Skeletal muscle satellite cell (primary cell): ENCODE measurements at regions not wholly inside any gene's neighbourhood (a gene's known extent, or its start where the extent isn't known, plus 50 kb on each side); places are given as distances from the start of the nearest gene placed in this dataset.

Experiments
- H3K27me3 ChIP-seq: 2 replicates; pipeline ENCODE4 v1.7.0; 2013; ENCODE audit warnings: low read length; ENCODE audit not compliant: control insufficient read depth, insufficient read depth
- H3K36me3 ChIP-seq: 2 replicates; pipeline ENCODE4 v1.7.0; 2013; ENCODE audit warnings: mild to moderate bottlenecking, control low read depth, low read length; ENCODE audit not compliant: insufficient read depth
- H3K4me1 ChIP-seq: 2 replicates; pipeline ENCODE4 v1.7.0; 2013; ENCODE audit warnings: low read length; ENCODE audit not compliant: control insufficient read depth, insufficient read depth
- H3K4me2 ChIP-seq: 2 replicates; pipeline ENCODE4 v1.7.0; 2013; ENCODE audit warnings: mild to moderate bottlenecking, low read length
- H3K4me3 ChIP-seq: 2 replicates; pipeline ENCODE4 v1.7.0; 2013; ENCODE audit warnings: low read length
- H3K9ac ChIP-seq: 2 replicates; pipeline ENCODE4 v1.7.0; 2013; ENCODE audit warnings: mild to moderate bottlenecking, low read depth, low read length, moderate library complexity
- H3K9me3 ChIP-seq: replicated peaks from 2 replicates; pipeline ENCODE4 v1.7.0; 2013; ENCODE audit warnings: mild to moderate bottlenecking, control low read depth, low read length

DNA sequence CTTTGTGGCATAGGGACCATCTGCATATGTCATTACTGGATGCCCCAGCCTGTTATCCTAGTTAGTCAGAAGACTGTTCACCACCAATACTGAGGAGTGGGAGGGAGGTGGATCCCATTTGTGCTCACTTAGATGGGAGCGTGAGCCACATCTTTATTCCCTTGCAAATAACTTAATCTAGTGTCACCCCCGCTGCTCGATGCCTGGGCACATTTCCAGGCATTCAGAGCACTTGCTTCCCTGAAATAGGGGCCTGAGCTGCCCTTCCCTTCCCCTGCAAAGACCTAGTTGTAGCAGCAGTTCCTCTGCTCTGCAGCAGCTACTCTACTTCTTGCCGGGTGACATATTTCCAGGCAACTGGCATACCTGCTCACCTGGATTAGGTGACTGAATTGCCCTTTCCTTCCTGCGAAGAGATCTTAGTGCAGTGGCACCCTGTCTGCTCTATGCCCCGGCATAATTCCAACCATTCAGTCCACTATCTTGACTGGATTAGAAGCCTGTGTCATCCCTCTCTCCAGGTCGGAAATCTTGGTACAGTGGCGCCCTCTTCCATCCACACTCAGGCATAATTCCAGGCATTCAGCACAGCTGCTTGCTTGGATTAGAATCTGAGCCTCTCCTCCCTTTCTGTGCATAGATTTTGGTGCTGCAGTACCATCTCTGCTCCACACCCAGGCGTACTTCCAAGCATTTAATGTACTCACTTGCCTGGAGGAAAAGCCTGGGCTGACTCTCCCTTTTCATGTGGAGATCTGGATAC, 1389.1 kb upstream of the TMEFF2 start:
- no peaks in the 10 kb centered on the region for H3K27me3 ChIP-seq
- H3K4me1 ChIP-seq: no peaks in the 10 kb centered on the region
- H3K4me2 ChIP-seq: no peak overlapping the region
- H3K36me3 ChIP-seq: no peaks in the 10 kb centered on the region
- H3K9ac ChIP-seq: no peak overlapping the region
- no peaks in the 10 kb centered on the region for H3K9me3 ChIP-seq
- H3K4me3 ChIP-seq: no peak overlapping the region

GRCh38 chr2:193581807-193582206, 1387.1 kb upstream of the TMEFF2 start:
- Histone ChIP-seq H3K4me3 (no peak overlapping the region), H3K27me3 (no peaks in the 10 kb centered on the region), H3K4me2 (no peak overlapping the region), H3K9ac (no peak overlapping the region), H3K4me1 (no peaks in the 10 kb centered on the region), H3K9me3 (no peaks in the 10 kb centered on the region), H3K36me3 (no peaks in the 10 kb centered on the region)

DNA sequence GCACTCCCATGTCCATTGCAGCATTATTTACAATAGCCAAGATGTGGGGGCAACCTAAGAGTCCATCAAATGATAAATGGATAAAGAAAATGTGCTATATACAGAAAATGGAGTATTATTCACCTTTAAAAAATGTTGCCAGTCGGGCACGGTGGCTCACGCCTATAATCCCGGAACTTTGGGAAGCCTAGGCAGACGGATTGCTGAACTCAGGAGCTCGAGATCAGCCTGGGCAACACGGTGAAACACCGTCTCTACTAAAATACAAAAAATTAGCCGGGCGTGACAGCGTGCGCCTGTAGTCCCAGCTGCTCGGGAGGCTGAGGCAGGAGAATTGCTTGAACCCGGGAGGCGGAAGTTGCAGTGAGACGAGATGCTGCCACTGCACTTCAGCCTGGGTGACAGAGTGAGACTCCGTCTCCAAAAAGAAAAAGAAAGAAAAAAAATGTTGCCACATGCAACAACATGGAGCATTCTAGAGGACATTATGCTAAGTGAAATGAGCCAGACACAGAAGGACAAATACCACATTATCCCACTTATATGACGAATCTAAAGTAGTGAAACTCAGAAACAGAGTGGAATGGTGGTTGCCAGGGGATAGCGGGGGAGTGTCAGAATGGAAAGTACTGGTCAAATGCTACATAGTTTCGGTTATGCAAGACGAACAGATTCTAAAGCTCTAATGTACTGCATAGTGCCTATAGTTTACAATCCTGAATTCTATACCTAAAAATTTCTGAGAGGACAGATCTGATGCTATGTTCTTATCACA, 1385.6 kb upstream of the TMEFF2 start:
- no peaks in the 10 kb centered on the region for H3K36me3 ChIP-seq
- no peaks in the 10 kb centered on the region for H3K9me3 ChIP-seq
- H3K4me2 ChIP-seq: no peak overlapping the region
- no peak overlapping the region for H3K4me3 ChIP-seq
- no peak overlapping the region for H3K9ac ChIP-seq
- H3K4me1 ChIP-seq: no peaks in the 10 kb centered on the region
- no peaks in the 10 kb centered on the region for H3K27me3 ChIP-seq

DNA sequence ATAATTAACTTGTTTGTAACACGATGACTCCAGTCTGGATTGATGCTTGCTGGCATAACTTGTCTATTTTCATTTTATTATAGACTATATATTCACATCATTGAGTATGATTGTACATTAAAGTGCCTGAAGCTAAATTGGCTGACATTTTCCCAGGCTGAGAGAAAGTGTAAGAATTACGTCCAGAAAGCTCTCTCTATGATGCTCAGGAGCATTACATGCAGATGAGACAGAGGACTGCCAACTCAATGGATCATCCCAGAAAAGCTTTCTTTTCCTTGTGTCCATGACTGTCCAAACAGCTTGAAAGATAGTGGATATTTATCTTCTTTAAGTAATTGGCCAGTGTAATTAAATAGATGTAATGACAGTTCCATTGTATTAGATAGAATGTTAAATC, 1372.2 kb upstream of the TMEFF2 start:
- H3K9ac ChIP-seq: no peak overlapping the region

GRCh38 chr2:193566276-193566675, 1371.5 kb upstream of the TMEFF2 start:
- no peak overlapping the region for H3K9ac ChIP-seq
- H3K4me3 ChIP-seq: no peak overlapping the region
- H3K27me3 ChIP-seq: no peaks in the 10 kb centered on the region
- no peaks in the 10 kb centered on the region for H3K36me3 ChIP-seq
- H3K9me3 ChIP-seq: no peaks in the 10 kb centered on the region
- no peaks in the 10 kb centered on the region for H3K4me1 ChIP-seq
- no peak overlapping the region for H3K4me2 ChIP-seq

More for the DNA sequence above, 1372.2 kb upstream of the TMEFF2 start:
- H3K4me2 ChIP-seq: no peak overlapping the region
- H3K27me3 ChIP-seq: no peaks in the 10 kb centered on the region
- no peak overlapping the region for H3K4me3 ChIP-seq
- H3K4me1 ChIP-seq: no peaks in the 10 kb centered on the region
- no peaks in the 10 kb centered on the region for H3K9me3 ChIP-seq
- no peaks in the 10 kb centered on the region for H3K36me3 ChIP-seq

GRCh38 chr2:193562031-193562430, 1367.3 kb upstream of the TMEFF2 start:
- Histone ChIP-seq H3K36me3 (no peaks in the 10 kb centered on the region), H3K4me2 (no peak overlapping the region), H3K4me1 (no peaks in the 10 kb centered on the region), H3K9ac (no peak overlapping the region), H3K27me3 (no peaks in the 10 kb centered on the region), H3K9me3 (no peaks in the 10 kb centered on the region), H3K4me3 (no peak overlapping the region)

- Histone ChIP-seq H3K9ac (no peak overlapping the region), H3K4me2 (no peak overlapping the region), H3K27me3 (no peaks in the 10 kb centered on the region), H3K4me1 (no peaks in the 10 kb centered on the region), H3K36me3 (no peaks in the 10 kb centered on the region), H3K4me3 (no peak overlapping the region), H3K9me3 (no peaks in the 10 kb centered on the region)
Measured at GRCh38 chr2:193561054-193561453, 1366.3 kb upstream of the TMEFF2 start.

DNA sequence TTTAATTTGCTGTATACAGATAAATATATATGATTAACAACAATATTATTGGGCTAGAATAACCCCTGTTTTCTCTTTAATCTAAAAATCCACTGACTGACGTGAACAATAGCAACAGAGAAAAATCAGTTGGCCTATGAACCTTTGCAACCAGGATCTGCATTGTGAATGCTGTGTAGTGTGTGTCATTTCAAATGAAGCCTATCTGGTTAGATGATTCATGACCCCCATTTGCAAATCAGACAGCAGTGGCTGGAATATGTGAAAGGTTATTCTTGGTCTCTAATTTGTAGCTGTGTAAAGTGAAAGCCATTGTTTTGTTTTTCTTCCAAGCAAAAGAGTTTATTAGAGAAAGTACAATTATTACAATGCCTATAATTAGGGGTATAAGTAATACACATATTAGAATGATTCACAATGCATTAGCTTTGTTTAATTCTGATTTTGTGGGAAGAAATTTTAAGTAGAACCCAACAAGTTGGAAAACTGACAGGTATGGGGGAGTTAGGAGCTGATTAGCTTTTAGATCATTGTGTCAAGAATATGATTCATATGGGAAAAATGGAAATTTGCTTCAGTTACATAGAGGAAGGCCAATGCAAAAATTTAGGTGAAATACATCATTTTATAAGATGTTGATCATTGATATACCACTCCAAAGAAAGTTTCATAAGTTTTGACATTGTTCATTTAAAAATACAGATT, 1362.2 kb upstream of the TMEFF2 start:
- Histone ChIP-seq H3K36me3 (no peaks in the 10 kb centered on the region), H3K4me2 (no peak overlapping the region), H3K9ac (no peak overlapping the region), H3K4me1 (no peaks in the 10 kb centered on the region), H3K4me3 (no peak overlapping the region), H3K9me3 (no peaks in the 10 kb centered on the region), H3K27me3 (no peaks in the 10 kb centered on the region)

DNA sequence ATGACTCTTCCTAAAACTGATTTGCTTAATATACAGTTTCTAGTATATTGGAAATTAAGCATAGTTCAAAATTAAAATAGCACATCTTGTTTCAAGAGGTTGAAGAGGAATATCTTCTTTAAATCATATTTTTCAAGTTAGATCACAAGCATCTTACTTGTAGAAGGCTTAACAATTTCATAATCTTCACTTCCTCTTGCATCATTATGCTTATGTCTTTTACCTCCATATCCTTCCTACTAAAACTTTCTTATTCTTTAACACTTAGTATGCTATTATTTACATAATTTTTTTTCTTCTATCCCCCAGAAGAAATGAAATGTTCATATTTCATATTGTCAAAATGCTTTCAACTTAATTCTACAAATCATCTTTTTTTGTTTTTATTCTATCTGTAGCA, 1354.9 kb upstream of the TMEFF2 start:
- Histone ChIP-seq H3K4me1 (no peaks in the 10 kb centered on the region), H3K27me3 (no peaks in the 10 kb centered on the region), H3K9me3 (no peaks in the 10 kb centered on the region), H3K4me3 (no peak overlapping the region), H3K36me3 (no peaks in the 10 kb centered on the region), H3K9ac (no peak overlapping the region), H3K4me2 (no peak overlapping the region)

GRCh38 chr2:193542762-193543161, 1348.0 kb upstream of the TMEFF2 start:
- Histone ChIP-seq H3K4me1 (no peaks in the 10 kb centered on the region), H3K9ac (no peak overlapping the region), H3K36me3 (no peaks in the 10 kb centered on the region), H3K4me2 (no peak overlapping the region), H3K27me3 (no peaks in the 10 kb centered on the region), H3K4me3 (no peak overlapping the region), H3K9me3 (no peaks in the 10 kb centered on the region)

DNA sequence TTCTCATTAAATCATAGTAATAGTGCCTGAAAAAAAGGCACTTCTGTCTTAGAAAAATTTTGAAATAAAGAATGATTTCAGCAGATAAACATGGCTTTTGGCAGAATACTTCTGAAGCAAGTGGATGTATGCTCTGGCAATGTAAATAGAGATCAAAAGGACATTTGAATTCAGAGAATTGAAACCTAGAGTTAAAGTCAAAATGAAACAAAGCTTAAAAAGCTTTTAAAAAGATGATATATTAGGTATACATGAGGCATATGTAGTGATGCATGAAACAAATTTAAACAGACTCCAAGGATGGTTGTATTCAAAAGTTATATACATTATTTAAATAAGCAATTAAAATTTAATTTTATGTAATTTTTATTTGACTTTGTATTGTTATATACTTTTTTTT, 1344.5 kb upstream of the TMEFF2 start:
- no peaks in the 10 kb centered on the region for H3K36me3 ChIP-seq
- no peaks in the 10 kb centered on the region for H3K27me3 ChIP-seq
- H3K4me2 ChIP-seq: no peak overlapping the region
- no peak overlapping the region for H3K9ac ChIP-seq
- no peak overlapping the region for H3K4me3 ChIP-seq
- H3K4me1 ChIP-seq: no peaks in the 10 kb centered on the region
- H3K9me3 ChIP-seq: no peaks in the 10 kb centered on the region
